Breast epithelium (tissue), 4 donors: ENCODE measurements at regions not wholly inside any gene's neighbourhood (a gene's known extent, or its start where the extent isn't known, plus 50 kb on each side); places are given as distances from the start of the nearest gene placed in this dataset.

Source experiments
- DNase-seq, 2 donors: peaks; one replicate each; pipeline ENCODE4 v3.0.0-alpha.2; 2019; ENCODE audit warnings: low spot score in 2 of 2
- H3K27ac ChIP-seq, 2 donors: fragments of 200-600 bp; sonication (generic) in 1 of 2; one replicate each; pipeline ENCODE4 v1.5.1; 2016 to 2019; ENCODE audit warnings: mild to moderate bottlenecking in 1 of 2
- H3K27me3 ChIP-seq, 2 donors: fragments of 200-600 bp; sonication (generic) in 1 of 2; one replicate each; pipeline versions ENCODE4 v1.5.1 to v1.6.0; 2017 to 2019; ENCODE audit warnings: control low read depth in 1 of 2, mild to moderate bottlenecking in 1 of 2
- H3K36me3 ChIP-seq: fragments of 200-600 bp; one replicate; pipeline ENCODE4 v1.5.1; 2019
- H3K4me1 ChIP-seq, 2 donors: fragments of 200-600 bp; sonication (generic); one replicate each; pipeline ENCODE4 v1.5.1; 2016 to 2019; ENCODE audit warnings: control low read depth in 1 of 2
- H3K4me3 ChIP-seq, 3 donors: fragments of 200-600 bp; sonication (generic); 1 replicate in 2 of 3; 2 replicates in 1 of 3; pipeline ENCODE4 v1.5.1; 2016 to 2019; ENCODE audit warnings: mild to moderate bottlenecking in 3 of 3, moderate library complexity in 2 of 3
- H3K9me3 ChIP-seq, 2 donors: fragments of 200-600 bp; sonication (generic) in 1 of 2; one replicate each; pipeline ENCODE4 v1.5.1; 2016 to 2019; ENCODE audit warnings: control low read depth in 1 of 2
- CTCF ChIP-seq, 3 donors: fragments of 450-650 bp; IDR thresholded peaks; one replicate each; pipeline ENCODE4 v1.5.1; 2016 to 2017; ENCODE audit warnings: antibody characterized with exemption in 3 of 3, mild to moderate bottlenecking in 3 of 3, moderate library complexity in 3 of 3
- POLR2A ChIP-seq: fragments of 450-650 bp; IDR thresholded peaks from one replicate; pipeline ENCODE4 v1.6.1; 2016; ENCODE audit warnings: antibody characterized with exemption, mild to moderate bottlenecking, moderate library complexity
- POLR2AphosphoS5 ChIP-seq, 3 donors: sonication (generic); formaldehyde crosslinking; IDR thresholded peaks; one replicate each; pipeline ENCODE4 v1.6.1; 2017; ENCODE audit warnings: antibody characterized with exemption in 3 of 3
- intact Hi-C: fragments of 100-400 bp; cut with DNase I; formaldehyde crosslinking; loops from one replicate; pipeline ENCODE4 v1.15.1; 2023; ENCODE audit warnings: low total_unique reads

- intact Hi-C loops, result no loop called here
- no peaks in the 10 kb centered on the region for H3K9me3 ChIP-seq
- no peak for TF ChIP-seq POLR2AphosphoS5 (IDR thresholded peaks at IDR 0.05)
- no peak for TF ChIP-seq CTCF (IDR thresholded peaks at IDR 0.05)
- TF ChIP-seq POLR2A, result no peak
- H3K4me3 ChIP-seq, result no peak overlapping the region
- no peaks in the 10 kb centered on the region for H3K36me3 ChIP-seq
- H3K27me3 ChIP-seq, result no peaks in the 10 kb centered on the region
- no peak overlapping the region for H3K27ac ChIP-seq
- no peaks in the 10 kb centered on the region for H3K4me1 ChIP-seq
- no peak for DNase-seq
These were observed 1970.4 kb upstream of the WWC1 start for GRCh38 chr5:166320920-166321480.

- TF ChIP-seq POLR2A (no peak), POLR2AphosphoS5 (IDR thresholded peaks at IDR 0.05) (no peak), CTCF (IDR thresholded peaks at IDR 0.05) (no peak)
- no peaks in the 10 kb centered on the region for H3K36me3 ChIP-seq
- H3K27ac ChIP-seq, result no peak overlapping the region
- H3K4me3 ChIP-seq, result no peak overlapping the region
- no peaks in the 10 kb centered on the region for H3K27me3 ChIP-seq
- H3K4me1 ChIP-seq, result no peaks in the 10 kb centered on the region
- intact Hi-C loops, result no loop called here
- DNase-seq, result no peak
- no peaks in the 10 kb centered on the region for H3K9me3 ChIP-seq
These were observed 1967.1 kb upstream of the WWC1 start for GRCh38 chr5:166324372-166324771.

GRCh38 chr5:166329149-166329800 is 1962.2 kb upstream of the WWC1 start:
- intact Hi-C loops, result no loop called here

GRCh38 chr5:166330036-166330435 is 1961.4 kb upstream of the WWC1 start:
- Histone ChIP-seq H3K4me1 (no peaks in the 10 kb centered on the region), H3K36me3 (no peaks in the 10 kb centered on the region), H3K27ac (no peak overlapping the region), H3K27me3 (no peaks in the 10 kb centered on the region), H3K4me3 (no peak overlapping the region), H3K9me3 (no peaks in the 10 kb centered on the region)
- intact Hi-C loops, result no loop called here
- TF ChIP-seq POLR2AphosphoS5 (IDR thresholded peaks at IDR 0.05) (no peak), CTCF (IDR thresholded peaks at IDR 0.05) (no peak), POLR2A (no peak)
- DNase-seq, result no peak

More at GRCh38 chr5:166329149-166329800, 1962.2 kb upstream of the WWC1 start:
- Histone ChIP-seq H3K27ac (no peak overlapping the region), H3K4me1 (no peaks in the 10 kb centered on the region), H3K4me3 (no peak overlapping the region), H3K36me3 (no peaks in the 10 kb centered on the region), H3K27me3 (no peaks in the 10 kb centered on the region), H3K9me3 (no peaks in the 10 kb centered on the region)
- no peak for DNase-seq
- no peak for TF ChIP-seq POLR2A
- TF ChIP-seq POLR2AphosphoS5 (IDR thresholded peaks at IDR 0.05), result no peak
- no peak for TF ChIP-seq CTCF (IDR thresholded peaks at IDR 0.05)

GRCh38 chr5:166331521-166331920 is 1959.9 kb upstream of the WWC1 start:
- no peaks in the 10 kb centered on the region for H3K27me3 ChIP-seq
- no peak for DNase-seq
- H3K4me3 ChIP-seq, result no peak overlapping the region
- H3K9me3 ChIP-seq, result no peaks in the 10 kb centered on the region
- TF ChIP-seq POLR2AphosphoS5 (IDR thresholded peaks at IDR 0.05) (no peak), CTCF (IDR thresholded peaks at IDR 0.05) (no peak), POLR2A (no peak)
- H3K27ac ChIP-seq, result no peak overlapping the region
- no peaks in the 10 kb centered on the region for H3K36me3 ChIP-seq
- no peaks in the 10 kb centered on the region for H3K4me1 ChIP-seq
- intact Hi-C loops, result no loop called here
